Left renal cortex interstitium (tissue), 4 donors: ENCODE measurements at regions not wholly inside any gene's neighbourhood (a gene's known extent, or its start where the extent isn't known, plus 50 kb on each side); places are given as distances from the start of the nearest gene placed in this dataset.
"Not testable (repeated sequence)": the region's sequence is repeated elsewhere in the genome, so short reads cannot be mapped to it uniquely, and the experiment has no call there.

Experiments
- DNase-seq, 4 donors: peaks; one replicate each; pipeline ENCODE4 v3.0.0-alpha.2; 2013; ENCODE audit warnings: low read depth in 4 of 4, low spot score in 2 of 4, missing footprints in 1 of 4

DNA sequence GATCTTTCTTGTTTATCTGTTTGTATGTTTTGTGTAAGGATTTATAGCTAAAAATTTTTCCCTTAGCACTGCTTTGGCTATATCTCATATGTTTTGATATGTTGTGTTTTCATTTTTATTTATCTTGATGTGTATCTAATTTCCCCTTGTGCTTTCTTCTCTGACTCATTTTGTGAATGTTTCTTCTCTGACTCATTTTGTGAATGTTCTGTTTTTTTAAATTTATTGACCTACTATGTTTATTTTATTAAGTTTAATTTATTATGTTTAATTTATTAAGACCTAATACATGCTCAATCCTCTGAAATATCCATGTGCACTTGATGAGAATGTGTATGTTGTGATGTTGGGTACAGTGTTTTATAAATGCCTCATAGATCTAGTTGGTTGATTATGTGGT lies 793.5 kb upstream of the CADM2 start:
- no peak for DNase-seq

DNA sequence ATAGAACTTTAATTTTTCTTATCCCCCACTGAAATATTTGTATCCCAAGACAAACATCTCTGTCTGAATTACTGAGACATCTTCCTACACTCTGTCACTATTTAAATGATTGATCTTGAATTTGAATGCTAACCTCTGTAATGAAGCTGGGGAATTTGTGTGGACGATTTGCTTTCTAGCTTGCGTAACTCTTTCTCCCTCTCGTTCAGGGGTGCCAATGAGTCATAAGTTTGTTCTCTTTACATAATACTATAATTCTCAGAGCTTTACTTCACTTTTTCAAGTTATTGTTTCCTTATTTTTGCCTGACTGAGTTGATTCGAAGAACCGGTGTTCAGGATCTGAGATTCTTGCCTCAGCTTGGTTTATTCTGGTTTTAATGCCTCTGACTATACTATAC lies 783.3 kb upstream of the CADM2 start:
- DNase-seq = no peak

- DNase-seq = no peak
Measured at GRCh38 chr3:84184937-84185336, 773.9 kb upstream of the CADM2 start.

- no peak for DNase-seq
Measured at GRCh38 chr3:84194029-84194428, 764.8 kb upstream of the CADM2 start.

GRCh38 chr3:84209474-84209873 lies 749.3 kb upstream of the CADM2 start:
- no peak for DNase-seq

- no peak for DNase-seq
Measured at GRCh38 chr3:84223512-84223911, 735.3 kb upstream of the CADM2 start.

- DNase-seq = no peak
Measured at GRCh38 chr3:84224262-84224661, 734.5 kb upstream of the CADM2 start.

GRCh38 chr3:84236261-84236660 lies 722.5 kb upstream of the CADM2 start:
- DNase-seq = no peak

DNA sequence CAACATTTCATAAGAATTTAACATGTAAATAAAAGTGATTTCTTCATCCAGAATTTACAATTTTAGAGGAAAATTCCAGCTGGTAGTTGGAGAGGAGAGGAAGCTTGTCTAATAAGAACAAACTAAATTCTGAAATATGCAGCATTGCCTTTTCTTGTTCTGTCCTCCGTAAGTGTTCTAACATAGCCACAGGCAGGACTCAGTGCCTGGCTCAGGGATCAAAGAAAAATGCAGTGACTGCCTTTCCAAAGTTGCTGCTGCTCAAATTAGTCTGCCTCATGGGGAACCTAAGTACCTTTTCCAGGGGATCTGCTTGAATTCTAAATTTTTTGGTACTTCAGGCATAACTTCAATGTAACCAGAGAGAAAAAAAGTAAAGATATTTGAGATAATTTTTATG lies 713.0 kb upstream of the CADM2 start:
- no peak for DNase-seq

DNA sequence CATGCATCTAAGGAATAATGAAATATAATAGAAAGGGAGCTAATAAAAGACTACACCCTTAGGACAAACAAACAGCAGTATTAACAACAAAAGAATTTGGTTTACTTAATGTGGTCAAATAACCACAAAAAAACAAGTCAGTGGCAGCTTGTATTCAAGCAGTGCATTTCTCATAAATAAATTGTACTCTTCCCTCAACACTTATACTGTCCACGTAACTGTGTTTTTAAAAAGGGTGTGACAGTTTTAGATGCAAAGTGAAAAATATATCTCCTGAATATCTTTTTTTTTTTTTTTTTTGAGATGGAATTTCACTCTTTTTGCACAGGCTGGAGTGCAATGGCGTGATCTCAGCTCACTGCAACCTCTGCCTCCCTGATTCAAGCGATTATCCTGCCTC lies 698.2 kb upstream of the CADM2 start:
- DNase-seq = no peak

GRCh38 chr3:84265768-84266167 lies 693.0 kb upstream of the CADM2 start:
- no peak for DNase-seq

- DNase-seq = no peak
Measured at GRCh38 chr3:84275532-84275931, 683.3 kb upstream of the CADM2 start.

- no peak for DNase-seq
Measured at GRCh38 chr3:84277562-84278224, 681.1 kb upstream of the CADM2 start.

GRCh38 chr3:84292128-84292527 lies 666.7 kb upstream of the CADM2 start:
- DNase-seq = no peak

DNA sequence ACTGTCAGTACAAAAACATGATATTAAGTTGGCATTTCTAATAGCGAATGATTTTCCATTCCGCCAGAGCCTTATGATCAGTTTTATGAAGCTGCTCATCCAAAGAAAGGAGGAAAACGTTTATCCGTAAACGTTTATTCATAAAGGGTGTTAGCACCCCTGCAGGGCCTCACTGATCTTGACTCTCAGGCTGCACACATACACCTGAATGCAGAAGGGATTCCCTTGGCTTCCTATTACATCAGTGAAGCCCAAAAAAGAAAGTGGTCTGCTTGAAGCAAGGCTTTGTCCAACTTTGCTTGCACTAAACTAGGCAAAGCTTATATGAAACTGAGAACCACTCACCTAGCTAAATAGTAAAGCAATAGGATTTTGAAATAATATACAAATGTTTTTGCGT lies 659.5 kb upstream of the CADM2 start:
- no peak for DNase-seq

GRCh38 chr3:84304214-84304613 lies 654.6 kb upstream of the CADM2 start:
- DNase-seq = no peak

GRCh38 chr3:84307339-84307738 lies 651.5 kb upstream of the CADM2 start:
- no peak for DNase-seq

DNA sequence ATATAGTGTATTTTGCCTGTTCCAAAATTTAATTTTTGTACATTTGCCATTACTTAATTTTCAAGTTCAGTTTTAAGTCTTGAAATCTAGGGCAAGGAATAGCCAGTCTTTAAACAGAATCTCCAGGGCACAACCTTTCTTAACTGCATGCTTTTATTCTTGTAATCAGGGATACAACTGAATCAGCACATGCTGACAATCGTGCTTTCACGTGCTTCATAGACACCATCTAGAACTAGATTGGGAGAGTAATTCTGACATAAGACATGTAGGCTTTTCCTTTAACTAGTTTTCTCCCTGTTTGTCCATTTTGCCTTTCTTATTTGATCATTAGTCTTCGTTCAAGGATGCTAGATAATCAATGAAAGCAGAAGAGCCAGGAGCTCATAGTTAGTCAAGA lies 650.4 kb upstream of the CADM2 start:
- no peak for DNase-seq

DNA sequence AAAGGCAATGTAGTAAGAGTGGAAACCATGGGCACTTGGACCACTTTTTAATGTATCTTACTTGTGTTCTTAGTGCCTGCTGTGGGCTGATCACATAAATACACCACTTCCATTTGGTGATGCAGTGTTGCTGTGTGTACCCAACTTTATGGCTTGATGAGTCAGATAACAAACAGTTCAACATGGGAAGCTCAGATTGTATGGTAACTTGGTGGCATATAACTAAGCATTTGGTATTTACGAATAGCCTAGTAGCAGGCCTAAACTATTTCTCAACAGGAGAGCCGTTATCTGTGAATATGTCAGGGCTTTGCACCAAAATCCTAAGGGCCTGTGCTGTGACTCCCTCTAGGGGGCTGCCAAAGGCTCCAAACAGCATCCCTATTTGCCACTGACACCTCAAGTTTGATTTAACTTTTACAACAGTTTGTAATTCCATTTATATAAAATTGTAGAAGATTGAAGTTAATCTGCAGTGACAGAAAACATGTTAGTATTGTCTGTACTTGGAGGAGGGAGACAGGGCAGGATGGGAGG lies 640.4 kb upstream of the CADM2 start:
- no peak for DNase-seq

GRCh38 chr3:84365563-84366278 lies 593.1 kb upstream of the CADM2 start:
- DNase-seq = not testable (repeated sequence)
